Suppressor macrophage treated with lipopolysaccharide for 1 hour (primary cell): ENCODE measurements at regions not wholly inside any gene's neighbourhood (a gene's known extent, or its start where the extent isn't known, plus 50 kb on each side); places are given as distances from the start of the nearest gene placed in this dataset.
"Not testable (repeated sequence)": the region's sequence is repeated elsewhere in the genome, so short reads cannot be mapped to it uniquely, and the experiment has no call there.

ENCODE experiments used
- DNase-seq, 3 donors: peaks; one replicate each; pipeline ENCODE4 v3.0.0-alpha.2; 2020 to 2022

- no peak for DNase-seq
Measured at GRCh38 chr6:147991961-147992360, 350.7 kb upstream of the SASH1 start.

- no peak for DNase-seq
Measured at GRCh38 chr6:147999001-147999540, 343.6 kb upstream of the SASH1 start.

GRCh38 chr6:148001844-148002642 is 340.6 kb upstream of the SASH1 start:
- DNase-seq = no peak

- DNase-seq = no peak
Measured at GRCh38 chr6:148004651-148005050, 338.0 kb upstream of the SASH1 start.

- no peak for DNase-seq
Measured at GRCh38 chr6:148005806-148006205, 336.8 kb upstream of the SASH1 start.

GRCh38 chr6:148010516-148010915 is 332.1 kb upstream of the SASH1 start:
- not testable (repeated sequence) for DNase-seq

- DNase-seq = no peak
Measured at GRCh38 chr6:148016013-148016412, 326.6 kb upstream of the SASH1 start.

- DNase-seq = no peak
Measured at GRCh38 chr6:148021165-148021564, 321.5 kb upstream of the SASH1 start.

GRCh38 chr6:148021699-148022098 is 320.9 kb upstream of the SASH1 start:
- no peak for DNase-seq

- DNase-seq = not testable (repeated sequence)
Measured at GRCh38 chr6:148022279-148022678, 320.4 kb upstream of the SASH1 start.

GRCh38 chr6:148027201-148027600 is 315.4 kb upstream of the SASH1 start:
- no peak for DNase-seq

GRCh38 chr6:148035806-148036390 is 306.7 kb upstream of the SASH1 start:
- DNase-seq = no peak

- DNase-seq = no peak
Measured at GRCh38 chr6:148037496-148037895, 305.1 kb upstream of the SASH1 start.

GRCh38 chr6:148041546-148041945 is 301.1 kb upstream of the SASH1 start:
- DNase-seq = no peak

GRCh38 chr6:148042536-148042935 is 300.1 kb upstream of the SASH1 start:
- no peak for DNase-seq

GRCh38 chr6:148044261-148044751 is 298.3 kb upstream of the SASH1 start:
- DNase-seq = no peak

GRCh38 chr6:148044921-148045320 is 297.7 kb upstream of the SASH1 start:
- DNase-seq = no peak

- DNase-seq = no peak
Measured at GRCh38 chr6:148053209-148053608, 289.4 kb upstream of the SASH1 start.

- no peak for DNase-seq
Measured at GRCh38 chr6:148053796-148054195, 288.8 kb upstream of the SASH1 start.

GRCh38 chr6:148054219-148054618 is 288.4 kb upstream of the SASH1 start:
- no peak for DNase-seq

- no peak for DNase-seq
Measured at GRCh38 chr6:148055419-148055818, 287.2 kb upstream of the SASH1 start.

GRCh38 chr6:148059869-148060268 is 282.8 kb upstream of the SASH1 start:
- DNase-seq = no peak

GRCh38 chr6:148064406-148065134 is 278.1 kb upstream of the SASH1 start:
- no peak for DNase-seq
